ENCODE measurements at regions not wholly inside any gene's neighbourhood (a gene's known extent, or its start where the extent isn't known, plus 50 kb on each side); places are given as distances from the start of the nearest gene placed in this dataset.

GRCh38 chr17:12369065-12369464 lies 296.6 kb upstream of the MYOCD start:
- Histone ChIP-seq H3K27me3 (ENCODE audit: control insufficient read depth, insufficient read depth, low read length) (no peaks in the 10 kb centered on the region), H3K27ac (ENCODE audit: low read length) (no peak overlapping the region), H3K4me1 (ENCODE audit: control insufficient read depth, insufficient read depth, low read length) (no peaks in the 10 kb centered on the region), H3K9me3 (ENCODE audit: control insufficient read depth, insufficient read depth, low read depth, low read length) (no peaks in the 10 kb centered on the region), H3K36me3 (ENCODE audit: control insufficient read depth, insufficient read depth, low read length) (no peaks in the 10 kb centered on the region), H3K4me3 (ENCODE audit: low read depth in 2 of 2, low read length in 2 of 2) (no peak overlapping the region)
- no peak for DNase-seq (ENCODE audit: low read depth, low spot score)
- no TSS peak for BruUV-seq (replicated peaks)
- intact Hi-C loops (cut with micrococcal nuclease; ENCODE audit: unreplicated experiment) = no loop called here
- ChIA-PET POLR2A (no interaction called here), CTCF (interaction anchor here (0.6 kb wide), 1 partner anchor 128 kb away, joined by 3 read pairs; no protein-coding TSS in a partner anchor)
- in situ Hi-C loops (cut with HindIII; ENCODE audit: low pct_unique_long_range_greater_than_20kb, low sequenced_read_pairs) = no loop called here
- ATAC-seq = no peak
- TF ChIP-seq CTCF (IDR thresholded peaks at IDR 0.05) = no peak
- TF ChIP-seq POLR2AphosphoS5 (IDR thresholded peaks at IDR 0.05; ENCODE audit: low read depth, low read length) = no peak
- TF ChIP-seq TCF7L2 (IDR thresholded peaks at IDR 0.05; ENCODE audit: low read depth, low read length) = no peak
- no peak for TF ChIP-seq SIN3A (IDR thresholded peaks at IDR 0.05; ENCODE audit: borderline replicate concordance, insufficient read depth, low read depth, low read length)
- TF ChIP-seq, protein P1, sequence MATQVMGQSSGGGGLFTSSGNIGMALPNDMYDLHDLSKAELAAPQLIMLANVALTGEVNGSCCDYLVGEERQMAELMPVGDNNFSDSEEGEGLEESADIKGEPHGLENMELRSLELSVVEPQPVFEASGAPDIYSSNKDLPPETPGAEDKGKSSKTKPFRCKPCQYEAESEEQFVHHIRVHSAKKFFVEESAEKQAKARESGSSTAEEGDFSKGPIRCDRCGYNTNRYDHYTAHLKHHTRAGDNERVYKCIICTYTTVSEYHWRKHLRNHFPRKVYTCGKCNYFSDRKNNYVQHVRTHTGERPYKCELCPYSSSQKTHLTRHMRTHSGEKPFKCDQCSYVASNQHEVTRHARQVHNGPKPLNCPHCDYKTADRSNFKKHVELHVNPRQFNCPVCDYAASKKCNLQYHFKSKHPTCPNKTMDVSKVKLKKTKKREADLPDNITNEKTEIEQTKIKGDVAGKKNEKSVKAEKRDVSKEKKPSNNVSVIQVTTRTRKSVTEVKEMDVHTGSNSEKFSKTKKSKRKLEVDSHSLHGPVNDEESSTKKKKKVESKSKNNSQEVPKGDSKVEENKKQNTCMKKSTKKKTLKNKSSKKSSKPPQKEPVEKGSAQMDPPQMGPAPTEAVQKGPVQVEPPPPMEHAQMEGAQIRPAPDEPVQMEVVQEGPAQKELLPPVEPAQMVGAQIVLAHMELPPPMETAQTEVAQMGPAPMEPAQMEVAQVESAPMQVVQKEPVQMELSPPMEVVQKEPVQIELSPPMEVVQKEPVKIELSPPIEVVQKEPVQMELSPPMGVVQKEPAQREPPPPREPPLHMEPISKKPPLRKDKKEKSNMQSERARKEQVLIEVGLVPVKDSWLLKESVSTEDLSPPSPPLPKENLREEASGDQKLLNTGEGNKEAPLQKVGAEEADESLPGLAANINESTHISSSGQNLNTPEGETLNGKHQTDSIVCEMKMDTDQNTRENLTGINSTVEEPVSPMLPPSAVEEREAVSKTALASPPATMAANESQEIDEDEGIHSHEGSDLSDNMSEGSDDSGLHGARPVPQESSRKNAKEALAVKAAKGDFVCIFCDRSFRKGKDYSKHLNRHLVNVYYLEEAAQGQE (IDR thresholded peaks at IDR 0.05; ENCODE audit: insufficient read depth in 1 of 2, low read depth in 2 of 2, low read length in 1 of 2) = no peak

DNA sequence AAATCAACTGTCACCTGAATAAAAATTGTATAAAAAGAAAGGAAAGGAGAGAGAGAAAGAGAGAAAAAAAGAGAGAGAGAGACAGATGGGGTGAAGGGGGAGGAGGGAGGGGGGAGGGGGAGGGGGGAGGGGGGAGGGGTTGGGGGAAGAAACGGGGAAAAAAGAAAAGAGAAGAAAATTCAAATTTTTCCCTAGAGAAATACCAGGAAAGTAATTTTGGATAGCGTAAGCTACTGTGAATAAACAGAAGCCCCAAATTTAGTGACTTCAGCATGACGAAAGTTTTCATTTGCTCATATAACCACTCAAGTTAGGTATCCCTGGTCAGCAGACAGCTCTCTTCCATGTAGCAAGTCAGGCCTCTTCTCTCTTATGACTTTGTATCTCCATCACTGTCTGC lies 289.4 kb upstream of the MYOCD start:
- H3K27me3 ChIP-seq (ENCODE audit: control insufficient read depth, insufficient read depth, low read length) = no peaks in the 10 kb centered on the region
- no TSS peak for BruUV-seq (replicated peaks)
- POLR2A ChIA-PET = no interaction called here

More for the DNA sequence above, 289.4 kb upstream of the MYOCD start:
- no peak overlapping the region for H3K27ac ChIP-seq (ENCODE audit: low read length)
- in situ Hi-C loops (cut with HindIII; ENCODE audit: low pct_unique_long_range_greater_than_20kb, low sequenced_read_pairs) (no loop called here), intact Hi-C loops (cut with micrococcal nuclease; ENCODE audit: unreplicated experiment) (no loop called here)
- H3K4me3 ChIP-seq (ENCODE audit: low read depth in 2 of 2, low read length in 2 of 2) = no peak overlapping the region
- no peak for ATAC-seq
- no peak for DNase-seq (ENCODE audit: low read depth, low spot score)
- no peaks in the 10 kb centered on the region for H3K36me3 ChIP-seq (ENCODE audit: control insufficient read depth, insufficient read depth, low read length)
- H3K4me1 ChIP-seq (ENCODE audit: control insufficient read depth, insufficient read depth, low read length) = no peaks in the 10 kb centered on the region
- H3K9me3 ChIP-seq (ENCODE audit: control insufficient read depth, insufficient read depth, low read depth, low read length) = no peaks in the 10 kb centered on the region
- CTCF ChIA-PET = no interaction called here
- TF ChIP-seq CTCF (IDR thresholded peaks at IDR 0.05) (no peak), POLR2AphosphoS5 (IDR thresholded peaks at IDR 0.05; ENCODE audit: low read depth, low read length) (no peak), SIN3A (IDR thresholded peaks at IDR 0.05; ENCODE audit: borderline replicate concordance, insufficient read depth, low read depth, low read length) (no peak), TCF7L2 (IDR thresholded peaks at IDR 0.05; ENCODE audit: low read depth, low read length) (no peak)
- TF ChIP-seq, protein P1 (IDR thresholded peaks at IDR 0.05; ENCODE audit: insufficient read depth in 1 of 2, low read depth in 2 of 2, low read length in 1 of 2) = no peak
